WTC11 (cell line): ENCODE measurements at regions not wholly inside any gene's neighbourhood (a gene's known extent, or its start where the extent isn't known, plus 50 kb on each side); places are given as distances from the start of the nearest gene placed in this dataset.

Experiments
- FOXJ3 ChIP-seq: sonication (generic); formaldehyde crosslinking; IDR thresholded peaks from 2 replicates; pipeline ENCODE4 v1.9.0; 2021; ENCODE audit warnings: missing genetic modification reagents, mild to moderate bottlenecking, borderline replicate concordance
- STAT6 ChIP-seq: sonication (generic); formaldehyde crosslinking; conservative IDR thresholded peaks from 2 replicates; pipeline ENCODE4 v1.8.1; 2023; ENCODE audit warnings: mild to moderate bottlenecking, low read depth, missing genetic modification reagents, moderate library complexity
- TF ChIP-seq, protein P1 (sequence below): fragments of 200-600 bp; IDR thresholded peaks from 2 replicates; pipeline ENCODE4 v1.8.0; 2022; ENCODE audit warnings: antibody characterized with exemption
- TF ChIP-seq, protein P2 (sequence below): sonication (generic); formaldehyde crosslinking; IDR thresholded peaks from 2 replicates; pipeline ENCODE4 v1.8.0; 2022; ENCODE audit warnings: mild to moderate bottlenecking, missing genetic modification reagents

- TF ChIP-seq STAT6 (CRISPR knock-in tag) = no peak
- TF ChIP-seq, protein P1, sequence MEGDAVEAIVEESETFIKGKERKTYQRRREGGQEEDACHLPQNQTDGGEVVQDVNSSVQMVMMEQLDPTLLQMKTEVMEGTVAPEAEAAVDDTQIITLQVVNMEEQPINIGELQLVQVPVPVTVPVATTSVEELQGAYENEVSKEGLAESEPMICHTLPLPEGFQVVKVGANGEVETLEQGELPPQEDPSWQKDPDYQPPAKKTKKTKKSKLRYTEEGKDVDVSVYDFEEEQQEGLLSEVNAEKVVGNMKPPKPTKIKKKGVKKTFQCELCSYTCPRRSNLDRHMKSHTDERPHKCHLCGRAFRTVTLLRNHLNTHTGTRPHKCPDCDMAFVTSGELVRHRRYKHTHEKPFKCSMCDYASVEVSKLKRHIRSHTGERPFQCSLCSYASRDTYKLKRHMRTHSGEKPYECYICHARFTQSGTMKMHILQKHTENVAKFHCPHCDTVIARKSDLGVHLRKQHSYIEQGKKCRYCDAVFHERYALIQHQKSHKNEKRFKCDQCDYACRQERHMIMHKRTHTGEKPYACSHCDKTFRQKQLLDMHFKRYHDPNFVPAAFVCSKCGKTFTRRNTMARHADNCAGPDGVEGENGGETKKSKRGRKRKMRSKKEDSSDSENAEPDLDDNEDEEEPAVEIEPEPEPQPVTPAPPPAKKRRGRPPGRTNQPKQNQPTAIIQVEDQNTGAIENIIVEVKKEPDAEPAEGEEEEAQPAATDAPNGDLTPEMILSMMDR = no peak
- TF ChIP-seq, protein P2, sequence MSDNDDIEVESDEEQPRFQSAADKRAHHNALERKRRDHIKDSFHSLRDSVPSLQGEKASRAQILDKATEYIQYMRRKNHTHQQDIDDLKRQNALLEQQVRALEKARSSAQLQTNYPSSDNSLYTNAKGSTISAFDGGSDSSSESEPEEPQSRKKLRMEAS = no peak
- no peak for TF ChIP-seq FOXJ3 (CRISPR knock-in tag)
These were observed 295.4 kb upstream of the USP25 start for GRCh38 chr21:15434163-15434905.
